Inflammatory macrophage (primary cell): ENCODE measurements at regions not wholly inside any gene's neighbourhood (a gene's known extent, or its start where the extent isn't known, plus 50 kb on each side); places are given as distances from the start of the nearest gene placed in this dataset.
A peak's percentile ranks its signal among the peaks of the same experiment; 100 is the strongest.

ENCODE experiments used
- DNase-seq, 2 donors: peaks; one replicate each; pipeline ENCODE4 v3.0.0-alpha.2; 2020 to 2022

- DNase-seq: peak in 1 of 2 donors; percentile 13
Measured at GRCh38 chr1:68291688-68292384, 59.5 kb upstream of the WLS start.

- no peak for DNase-seq
Measured at GRCh38 chr1:68287241-68287640, 54.9 kb upstream of the WLS start.

- DNase-seq: no peak
Measured at GRCh38 chr1:68285046-68285445, 52.7 kb upstream of the WLS start.

- no peak for DNase-seq
Measured at GRCh38 chr1:68281946-68282615, 49.8 kb upstream of the WLS start.
